Fibroblast of lung (primary cell): ENCODE measurements at regions not wholly inside any gene's neighbourhood (a gene's known extent, or its start where the extent isn't known, plus 50 kb on each side); places are given as distances from the start of the nearest gene placed in this dataset.

ENCODE experiments used
- DNase-seq, 2 donors: peaks; one replicate each; pipeline versions ENCODE4 v3.0.0 to v3.0.0-alpha.2; 2010; ENCODE audit warnings: low read depth in 2 of 2
- H2AFZ ChIP-seq: 2 replicates; pipeline ENCODE4 v1.5.1; 2012; ENCODE audit warnings: low read length, control low read depth, inconsistent platforms
- H3K27ac ChIP-seq: 2 replicates; pipeline ENCODE4 v1.5.1; 2011; ENCODE audit warnings: low read length, control low read depth; ENCODE audit not compliant: insufficient read depth
- H3K27me3 ChIP-seq: 2 replicates; pipeline ENCODE4 v1.5.1; 2011; ENCODE audit warnings: mild to moderate bottlenecking, low read length; ENCODE audit not compliant: control insufficient read depth, insufficient read depth
- H3K36me3 ChIP-seq: 2 replicates; pipeline ENCODE4 v1.5.1; 2011; ENCODE audit warnings: low read length; ENCODE audit not compliant: control insufficient read depth, insufficient read depth
- H3K4me1 ChIP-seq: 2 replicates; pipeline ENCODE4 v1.5.1; 2011; ENCODE audit warnings: low read length; ENCODE audit not compliant: control insufficient read depth, insufficient read depth; ENCODE audit errors: extremely low read depth
- H3K4me2 ChIP-seq: 2 replicates; pipeline ENCODE4 v1.5.1; 2011; ENCODE audit warnings: low read length, control low read depth; ENCODE audit not compliant: insufficient read depth; ENCODE audit errors: extremely low read depth
- H3K4me3 ChIP-seq, 4 experiments: fragments of 200-600 bp in 1 of 4; sonication (generic) in 1 of 4; replicated peaks in 1 of 4; 2 replicates each; pipeline ENCODE4 v1.5.1; 2011 to 2016; ENCODE audit warnings: low read length in 4 of 4, low read depth in 3 of 4, mild to moderate bottlenecking in 3 of 4, control low read depth in 2 of 4, inconsistent platforms in 1 of 4, mixed read lengths in 1 of 4; ENCODE audit not compliant: insufficient read depth in 1 of 4; ENCODE audit errors: control extremely low read depth in 1 of 4
- H3K79me2 ChIP-seq: 2 replicates; pipeline ENCODE4 v1.5.1; 2012; ENCODE audit warnings: mild to moderate bottlenecking, low read length, inconsistent platforms; ENCODE audit not compliant: control insufficient read depth, insufficient read depth
- H3K9ac ChIP-seq: 2 replicates; pipeline ENCODE4 v1.5.1; 2011; ENCODE audit warnings: mild to moderate bottlenecking, low read length, control low read depth; ENCODE audit not compliant: insufficient read depth
- H3K9me3 ChIP-seq: 2 replicates; pipeline ENCODE4 v1.5.1; 2012; ENCODE audit warnings: low read depth, low read length; ENCODE audit not compliant: control insufficient read depth, insufficient read depth
- H4K20me1 ChIP-seq: 2 replicates; pipeline ENCODE4 v1.5.1; 2011; ENCODE audit warnings: low read length; ENCODE audit not compliant: control insufficient read depth, insufficient read depth; ENCODE audit errors: extremely low read depth
- EZH2 ChIP-seq: IDR thresholded peaks from 2 replicates; pipeline ENCODE4 v1.5.1; 2012; ENCODE audit warnings: low read length, control low read depth, mild to moderate bottlenecking; ENCODE audit errors: missing control alignments
- TF ChIP-seq, protein P1 (sequence below), 2 donors: IDR thresholded peaks in 1 of 2; conservative IDR thresholded peaks in 1 of 2; 1 replicate in 1 of 2; 2 replicates in 1 of 2; pipeline ENCODE4 v1.5.1; 2011 to 2012; ENCODE audit warnings: low read length in 2 of 2, control low read depth in 1 of 2, inconsistent platforms in 1 of 2, low read depth in 1 of 2, mild to moderate bottlenecking in 1 of 2

GRCh38 chr14:47966076-47966810 lies 290.8 kb upstream of the MDGA2 start:
- Histone ChIP-seq H3K27ac (no peak overlapping the region), H3K9ac (no peak overlapping the region), H3K79me2 (no peaks in the 10 kb centered on the region), H2AFZ (no peak overlapping the region), H3K4me2 (no peak overlapping the region), H3K4me1 (no peaks in the 10 kb centered on the region), H3K9me3 (no peaks in the 10 kb centered on the region), H3K36me3 (no peaks in the 10 kb centered on the region), H3K27me3 (no peaks in the 10 kb centered on the region), H4K20me1 (no peaks in the 10 kb centered on the region), H3K4me3 (no peak overlapping the region)
- TF ChIP-seq, protein P1, sequence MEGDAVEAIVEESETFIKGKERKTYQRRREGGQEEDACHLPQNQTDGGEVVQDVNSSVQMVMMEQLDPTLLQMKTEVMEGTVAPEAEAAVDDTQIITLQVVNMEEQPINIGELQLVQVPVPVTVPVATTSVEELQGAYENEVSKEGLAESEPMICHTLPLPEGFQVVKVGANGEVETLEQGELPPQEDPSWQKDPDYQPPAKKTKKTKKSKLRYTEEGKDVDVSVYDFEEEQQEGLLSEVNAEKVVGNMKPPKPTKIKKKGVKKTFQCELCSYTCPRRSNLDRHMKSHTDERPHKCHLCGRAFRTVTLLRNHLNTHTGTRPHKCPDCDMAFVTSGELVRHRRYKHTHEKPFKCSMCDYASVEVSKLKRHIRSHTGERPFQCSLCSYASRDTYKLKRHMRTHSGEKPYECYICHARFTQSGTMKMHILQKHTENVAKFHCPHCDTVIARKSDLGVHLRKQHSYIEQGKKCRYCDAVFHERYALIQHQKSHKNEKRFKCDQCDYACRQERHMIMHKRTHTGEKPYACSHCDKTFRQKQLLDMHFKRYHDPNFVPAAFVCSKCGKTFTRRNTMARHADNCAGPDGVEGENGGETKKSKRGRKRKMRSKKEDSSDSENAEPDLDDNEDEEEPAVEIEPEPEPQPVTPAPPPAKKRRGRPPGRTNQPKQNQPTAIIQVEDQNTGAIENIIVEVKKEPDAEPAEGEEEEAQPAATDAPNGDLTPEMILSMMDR (conservative IDR thresholded peaks at IDR 0.05 in 1 of 2, IDR thresholded peaks at IDR 0.05 in 1 of 2; ENCODE audit: low read depth in 1 of 2, low read length in 2 of 2): no peak
- TF ChIP-seq EZH2: no peak
- no peak for DNase-seq

DNA sequence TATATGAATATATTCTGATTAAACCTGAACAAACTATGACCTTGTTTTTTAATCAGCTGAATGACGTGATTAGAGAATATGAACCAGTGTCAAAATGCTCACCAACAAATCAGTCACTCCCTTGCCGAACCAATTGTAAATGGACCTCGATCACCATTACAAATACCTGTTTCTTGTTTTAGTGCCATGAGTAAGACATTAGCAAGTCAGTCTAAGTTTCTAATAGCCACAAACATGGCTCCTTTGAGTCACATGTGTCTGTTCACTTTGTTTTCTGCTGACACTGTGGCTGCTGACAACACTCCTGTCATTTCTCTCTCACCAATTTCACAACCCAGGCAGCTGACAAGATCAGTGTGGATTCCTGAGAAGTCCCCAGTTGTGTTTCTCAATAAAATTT lies 286.2 kb upstream of the MDGA2 start:
- Histone ChIP-seq H3K4me2 (no peak overlapping the region), H3K4me3 (no peak overlapping the region), H3K4me1 (no peaks in the 10 kb centered on the region), H3K9ac (no peak overlapping the region), H3K36me3 (no peaks in the 10 kb centered on the region), H2AFZ (no peak overlapping the region), H3K27me3 (no peaks in the 10 kb centered on the region), H3K9me3 (no peaks in the 10 kb centered on the region), H3K27ac (no peak overlapping the region), H4K20me1 (no peaks in the 10 kb centered on the region), H3K79me2 (no peaks in the 10 kb centered on the region)
- TF ChIP-seq EZH2: no peak
- TF ChIP-seq, protein P1 (conservative IDR thresholded peaks at IDR 0.05 in 1 of 2, IDR thresholded peaks at IDR 0.05 in 1 of 2; ENCODE audit: low read depth in 1 of 2, low read length in 2 of 2): no peak
- no peak for DNase-seq

GRCh38 chr14:47959740-47960139 lies 284.3 kb upstream of the MDGA2 start:
- H3K4me2 ChIP-seq: no peak overlapping the region
- no peaks in the 10 kb centered on the region for H3K27me3 ChIP-seq
- H3K9me3 ChIP-seq: no peaks in the 10 kb centered on the region
- TF ChIP-seq, protein P1 (conservative IDR thresholded peaks at IDR 0.05 in 1 of 2, IDR thresholded peaks at IDR 0.05 in 1 of 2; ENCODE audit: low read depth in 1 of 2, low read length in 2 of 2): no peak
- no peak for TF ChIP-seq EZH2
- H3K36me3 ChIP-seq: no peaks in the 10 kb centered on the region
- H4K20me1 ChIP-seq: no peaks in the 10 kb centered on the region
- H3K4me3 ChIP-seq: no peak overlapping the region
- no peak overlapping the region for H2AFZ ChIP-seq
- no peaks in the 10 kb centered on the region for H3K79me2 ChIP-seq
- peak in 1 of 2 donors; percentile 0 for DNase-seq
- H3K27ac ChIP-seq: no peak overlapping the region
- no peak overlapping the region for H3K9ac ChIP-seq
- H3K4me1 ChIP-seq: no peaks in the 10 kb centered on the region
